GM23338 (cell line): ENCODE measurements at regions not wholly inside any gene's neighbourhood (a gene's known extent, or its start where the extent isn't known, plus 50 kb on each side); places are given as distances from the start of the nearest gene placed in this dataset.

ENCODE experiments used
- ATAC-seq: fragments of 200-7000 bp; cut with Tn5 transposase; 3 replicates; pipeline ENCODE4 v1.9.1; 2020
- DNase-seq: peaks from one replicate; pipeline ENCODE4 v3.0.0-alpha.2; 2015; ENCODE audit warnings: low spot score
- H2AFZ ChIP-seq: fragments of 200-600 bp; sonication (generic); 2 replicates; pipeline ENCODE4 v1.8.0; 2016; ENCODE audit warnings: antibody characterized with exemption, mild to moderate bottlenecking, moderate library complexity
- H3F3A ChIP-seq: fragments of 200-600 bp; sonication (generic); replicated peaks from 2 replicates; pipeline ENCODE4 v1.8.0; 2017; ENCODE audit warnings: antibody characterized with exemption, mixed run types, low read depth
- H3K27ac ChIP-seq: fragments of 200-600 bp; sonication (generic); 2 replicates; pipeline ENCODE4 v1.6.1; 2016; ENCODE audit warnings: low read depth
- H3K27me3 ChIP-seq: fragments of 200-600 bp; sonication (generic); 2 replicates; pipeline ENCODE4 v1.8.0; 2016; ENCODE audit warnings: mild to moderate bottlenecking, mixed run types, moderate library complexity; ENCODE audit not compliant: insufficient read depth
- H3K36me3 ChIP-seq: fragments of 200-600 bp; sonication (generic); 2 replicates; pipeline ENCODE4 v1.8.0; 2016; ENCODE audit warnings: mild to moderate bottlenecking; ENCODE audit not compliant: insufficient read depth
- H3K4me1 ChIP-seq: fragments of 200-600 bp; sonication (generic); 2 replicates; pipeline ENCODE4 v1.8.0; 2016; ENCODE audit warnings: mild to moderate bottlenecking, moderate library complexity; ENCODE audit not compliant: insufficient read depth
- H3K4me2 ChIP-seq: fragments of 200-600 bp; sonication (generic); 2 replicates; pipeline ENCODE4 v1.7.1; 2017; ENCODE audit warnings: mixed run types
- H3K4me3 ChIP-seq: fragments of 200-600 bp; sonication (generic); 2 replicates; pipeline ENCODE4 v1.6.1; 2016; ENCODE audit warnings: mixed run types
- H3K79me2 ChIP-seq: fragments of 200-600 bp; sonication (generic); replicated peaks from 2 replicates; pipeline ENCODE4 v1.8.0; 2017; ENCODE audit warnings: mild to moderate bottlenecking; ENCODE audit not compliant: insufficient read depth
- H3K9me2 ChIP-seq: fragments of 200-600 bp; sonication (generic); 2 replicates; pipeline ENCODE4 v1.8.0; 2017; ENCODE audit not compliant: insufficient read depth
- H4K20me1 ChIP-seq: fragments of 200-600 bp; sonication (generic); replicated peaks from 2 replicates; pipeline ENCODE4 v1.8.0; 2017; ENCODE audit warnings: mild to moderate bottlenecking; ENCODE audit not compliant: insufficient read depth
- H3K27ac Mint-ChIP-seq: 2 replicates; pipeline ENCODE4 v1.8.0; 2020; ENCODE audit warnings: inconsistent platforms, mild to moderate bottlenecking, moderate library complexity, mixed read lengths
- H3K27me3 Mint-ChIP-seq: 3 replicates; pipeline ENCODE4 v1.8.0; 2022; ENCODE audit warnings: low read depth, mild to moderate bottlenecking, moderate library complexity, mixed read lengths, inconsistent platforms; ENCODE audit not compliant: insufficient read depth, poor library complexity
- H3K36me3 Mint-ChIP-seq: 3 replicates; pipeline ENCODE4 v1.8.0; 2021; ENCODE audit warnings: low read depth, mild to moderate bottlenecking, inconsistent platforms, moderate library complexity, mixed read lengths
- H3K4me1 Mint-ChIP-seq: 3 replicates; pipeline ENCODE4 v1.8.0; 2020; ENCODE audit warnings: mild to moderate bottlenecking, inconsistent platforms, mixed read lengths
- H3K4me3 Mint-ChIP-seq: 3 replicates; pipeline ENCODE4 v1.8.0; 2021; ENCODE audit warnings: moderate library complexity, mild to moderate bottlenecking, inconsistent platforms, mixed read lengths
- H3K9me3 Mint-ChIP-seq: 3 replicates; pipeline ENCODE4 v1.8.0; 2020; ENCODE audit warnings: moderate library complexity, mild to moderate bottlenecking, inconsistent platforms, mixed read lengths
- CREB1 ChIP-seq: fragments of 250-450 bp; sonication (Bioruptor Pico); IDR thresholded peaks from 2 replicates; pipeline ENCODE4 v1.5.0; 2020; ENCODE audit warnings: low read depth, mild to moderate bottlenecking, moderate library complexity
- CTCF ChIP-seq, 2 experiments: fragments of 200-600 bp in 1 of 2; sonication (generic) in 1 of 2; conservative IDR thresholded peaks; 2 replicates each; pipeline versions ENCODE4 v1.5.1 to v1.6.1; 2016 to 2017; ENCODE audit warnings: antibody characterized with exemption in 2 of 2, low read depth in 2 of 2, mild to moderate bottlenecking in 2 of 2, moderate library complexity in 1 of 2
- EZH2 ChIP-seq: fragments of 200-600 bp; sonication (generic); IDR thresholded peaks from one replicate; pipeline ENCODE4 v1.8.0; 2017; ENCODE audit warnings: antibody characterized with exemption, mild to moderate bottlenecking, low read depth; ENCODE audit not compliant: unreplicated experiment
- JUNB ChIP-seq: IDR thresholded peaks from one replicate; pipeline ENCODE4 v1.6.1; 2016; ENCODE audit warnings: antibody characterized with exemption; ENCODE audit not compliant: unreplicated experiment
- NANOG ChIP-seq: IDR thresholded peaks from 2 replicates; pipeline ENCODE4 v1.6.1; 2016; ENCODE audit warnings: antibody characterized with exemption, borderline replicate concordance
- POLR2AphosphoS5 ChIP-seq: IDR thresholded peaks from 2 replicates; pipeline ENCODE4 v1.6.1; 2016; ENCODE audit warnings: antibody characterized with exemption, low read depth
- STAT1 ChIP-seq: IDR thresholded peaks from one replicate; pipeline ENCODE4 v1.6.1; 2016; ENCODE audit warnings: antibody characterized with exemption; ENCODE audit not compliant: unreplicated experiment
- ZNF114 ChIP-seq: fragments of 250-450 bp; sonication (Bioruptor Pico); IDR thresholded peaks from 2 replicates; pipeline ENCODE4 v1.5.0; 2020; ENCODE audit warnings: mild to moderate bottlenecking, moderate library complexity
- ZNF331 ChIP-seq: fragments of 250-450 bp; sonication (Bioruptor Pico); IDR thresholded peaks from 2 replicates; pipeline ENCODE4 v1.5.0; 2020; ENCODE audit warnings: low read depth, mild to moderate bottlenecking, moderate library complexity
- TF ChIP-seq, protein P1 (sequence below): fragments of 250-450 bp; sonication (Bioruptor Pico); IDR thresholded peaks from 2 replicates; pipeline ENCODE4 v1.5.0; 2020; ENCODE audit warnings: mild to moderate bottlenecking, moderate library complexity
- TF ChIP-seq, protein P2 (sequence below): IDR thresholded peaks from 2 replicates; pipeline ENCODE4 v1.6.1; 2016; ENCODE audit warnings: antibody characterized with exemption

DNA sequence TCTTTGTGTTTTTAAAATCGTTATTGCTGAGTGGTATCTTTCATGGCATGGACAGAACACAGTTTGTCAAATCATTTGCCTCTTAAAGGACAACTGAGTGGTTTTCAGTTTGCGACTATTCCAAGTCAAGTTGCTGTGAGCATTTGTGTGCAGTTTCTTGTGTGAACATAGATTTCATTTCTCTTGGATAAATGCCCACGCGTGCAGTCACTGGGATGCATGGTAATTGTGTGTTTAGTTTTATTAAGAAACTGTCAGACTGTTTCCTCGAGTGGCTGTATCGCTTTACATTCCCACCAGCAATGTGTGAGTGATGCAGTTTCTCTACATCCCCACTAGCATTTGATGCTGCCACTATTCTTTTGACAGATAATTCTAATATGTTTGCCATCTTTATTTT is 154.0 kb upstream of the ARL4C start (continued):
- TF ChIP-seq, protein P1, sequence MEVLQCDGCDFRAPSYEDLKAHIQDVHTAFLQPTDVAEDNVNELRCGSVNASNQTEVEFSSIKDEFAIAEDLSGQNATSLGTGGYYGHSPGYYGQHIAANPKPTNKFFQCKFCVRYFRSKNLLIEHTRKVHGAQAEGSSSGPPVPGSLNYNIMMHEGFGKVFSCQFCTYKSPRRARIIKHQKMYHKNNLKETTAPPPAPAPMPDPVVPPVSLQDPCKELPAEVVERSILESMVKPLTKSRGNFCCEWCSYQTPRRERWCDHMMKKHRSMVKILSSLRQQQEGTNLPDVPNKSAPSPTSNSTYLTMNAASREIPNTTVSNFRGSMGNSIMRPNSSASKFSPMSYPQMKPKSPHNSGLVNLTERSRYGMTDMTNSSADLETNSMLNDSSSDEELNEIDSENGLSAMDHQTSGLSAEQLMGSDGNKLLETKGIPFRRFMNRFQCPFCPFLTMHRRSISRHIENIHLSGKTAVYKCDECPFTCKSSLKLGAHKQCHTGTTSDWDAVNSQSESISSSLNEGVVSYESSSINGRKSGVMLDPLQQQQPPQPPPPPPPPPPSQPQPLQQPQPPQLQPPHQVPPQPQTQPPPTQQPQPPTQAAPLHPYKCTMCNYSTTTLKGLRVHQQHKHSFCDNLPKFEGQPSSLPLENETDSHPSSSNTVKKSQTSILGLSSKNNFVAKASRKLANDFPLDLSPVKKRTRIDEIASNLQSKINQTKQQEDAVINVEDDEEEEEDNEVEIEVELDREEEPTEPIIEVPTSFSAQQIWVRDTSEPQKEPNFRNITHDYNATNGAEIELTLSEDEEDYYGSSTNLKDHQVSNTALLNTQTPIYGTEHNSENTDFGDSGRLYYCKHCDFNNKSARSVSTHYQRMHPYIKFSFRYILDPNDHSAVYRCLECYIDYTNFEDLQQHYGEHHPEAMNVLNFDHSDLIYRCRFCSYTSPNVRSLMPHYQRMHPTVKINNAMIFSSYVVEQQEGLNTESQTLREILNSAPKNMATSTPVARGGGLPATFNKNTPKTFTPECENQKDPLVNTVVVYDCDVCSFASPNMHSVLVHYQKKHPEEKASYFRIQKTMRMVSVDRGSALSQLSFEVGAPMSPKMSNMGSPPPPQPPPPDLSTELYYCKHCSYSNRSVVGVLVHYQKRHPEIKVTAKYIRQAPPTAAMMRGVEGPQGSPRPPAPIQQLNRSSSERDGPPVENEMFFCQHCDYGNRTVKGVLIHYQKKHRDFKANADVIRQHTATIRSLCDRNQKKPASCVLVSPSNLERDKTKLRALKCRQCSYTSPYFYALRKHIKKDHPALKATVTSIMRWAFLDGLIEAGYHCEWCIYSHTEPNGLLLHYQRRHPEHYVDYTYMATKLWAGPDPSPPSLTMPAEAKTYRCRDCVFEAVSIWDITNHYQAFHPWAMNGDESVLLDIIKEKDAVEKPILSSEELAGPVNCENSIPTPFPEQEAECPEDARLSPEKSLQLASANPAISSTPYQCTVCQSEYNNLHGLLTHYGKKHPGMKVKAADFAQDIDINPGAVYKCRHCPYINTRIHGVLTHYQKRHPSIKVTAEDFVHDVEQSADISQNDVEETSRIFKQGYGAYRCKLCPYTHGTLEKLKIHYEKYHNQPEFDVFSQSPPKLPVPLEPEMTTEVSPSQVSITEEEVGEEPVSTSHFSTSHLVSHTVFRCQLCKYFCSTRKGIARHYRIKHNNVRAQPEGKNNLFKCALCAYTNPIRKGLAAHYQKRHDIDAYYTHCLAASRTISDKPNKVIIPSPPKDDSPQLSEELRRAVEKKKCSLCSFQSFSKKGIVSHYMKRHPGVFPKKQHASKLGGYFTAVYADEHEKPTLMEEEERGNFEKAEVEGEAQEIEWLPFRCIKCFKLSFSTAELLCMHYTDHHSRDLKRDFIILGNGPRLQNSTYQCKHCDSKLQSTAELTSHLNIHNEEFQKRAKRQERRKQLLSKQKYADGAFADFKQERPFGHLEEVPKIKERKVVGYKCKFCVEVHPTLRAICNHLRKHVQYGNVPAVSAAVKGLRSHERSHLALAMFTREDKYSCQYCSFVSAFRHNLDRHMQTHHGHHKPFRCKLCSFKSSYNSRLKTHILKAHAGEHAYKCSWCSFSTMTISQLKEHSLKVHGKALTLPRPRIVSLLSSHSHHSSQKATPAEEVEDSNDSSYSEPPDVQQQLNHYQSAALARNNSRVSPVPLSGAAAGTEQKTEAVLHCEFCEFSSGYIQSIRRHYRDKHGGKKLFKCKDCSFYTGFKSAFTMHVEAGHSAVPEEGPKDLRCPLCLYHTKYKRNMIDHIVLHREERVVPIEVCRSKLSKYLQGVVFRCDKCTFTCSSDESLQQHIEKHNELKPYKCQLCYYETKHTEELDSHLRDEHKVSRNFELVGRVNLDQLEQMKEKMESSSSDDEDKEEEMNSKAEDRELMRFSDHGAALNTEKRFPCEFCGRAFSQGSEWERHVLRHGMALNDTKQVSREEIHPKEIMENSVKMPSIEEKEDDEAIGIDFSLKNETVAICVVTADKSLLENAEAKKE (CRISPR knock-in tag), result no peak

DNA sequence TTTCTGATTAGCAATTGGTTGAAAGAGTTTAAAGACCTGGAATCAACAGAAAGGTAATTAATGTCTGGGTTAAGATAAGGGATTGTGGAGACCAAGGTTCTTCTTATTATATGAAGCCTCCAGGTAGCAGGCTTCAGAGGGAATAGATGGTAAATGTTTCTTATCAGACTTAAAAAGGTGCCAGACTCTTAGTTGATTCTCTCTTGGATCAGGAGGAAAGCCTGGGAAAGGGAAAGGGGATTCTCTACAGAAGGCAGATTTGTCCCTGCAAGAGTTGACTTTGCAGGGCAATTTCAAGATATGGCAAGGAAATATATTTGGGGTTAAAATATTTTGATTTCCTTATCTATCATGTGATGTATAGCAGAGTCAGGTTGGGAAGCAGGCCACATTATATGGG is 153.1 kb upstream of the ARL4C start:
- no peak overlapping the region for H3K4me3 ChIP-seq
- no peaks in the 10 kb centered on the region for H3K27me3 ChIP-seq
- Mint-ChIP-seq H3K36me3 (peaks cover 3% of the 10 kb centered on the region; the same call in 1 of the 3 replicates), H3K4me3 (no peak overlapping the region), H3K27me3 (peaks cover 2% of the 10 kb centered on the region), H3K9me3 (peaks cover 6% of the 10 kb centered on the region; the same call in 1 of the 3 replicates), H3K27ac (no peak overlapping the region), H3K4me1 (no peaks in the 10 kb centered on the region)
- no peak overlapping the region for H3K4me2 ChIP-seq
- no peaks in the 10 kb centered on the region for H3K79me2 ChIP-seq
- H3K9me2 ChIP-seq, result 0 out of 2 replicates have a peak, but pooled peaks cover 4% of the 10 kb centered on the region
- H4K20me1 ChIP-seq, result no peaks in the 10 kb centered on the region
- no peak for ATAC-seq
- H3K27ac ChIP-seq, result no peak overlapping the region
- H3K4me1 ChIP-seq, result no peaks in the 10 kb centered on the region
- no peak for DNase-seq
- H2AFZ ChIP-seq, result no peak overlapping the region
- no peak for TF ChIP-seq EZH2
- no peak for TF ChIP-seq CREB1 (CRISPR knock-in tag)
- no peak for TF ChIP-seq STAT1
- no peaks in the 10 kb centered on the region for H3F3A ChIP-seq
- no peaks in the 10 kb centered on the region for H3K36me3 ChIP-seq

- Histone ChIP-seq H3F3A (no peaks in the 10 kb centered on the region), H3K9me2 (peaks cover 10% of the 10 kb centered on the region; the same call in 1 of the 2 replicates), H3K4me2 (no peak overlapping the region), H3K4me3 (no peak overlapping the region), H3K4me1 (peaks cover 4% of the 10 kb centered on the region), H4K20me1 (no peaks in the 10 kb centered on the region), H3K27ac (no peak overlapping the region), H2AFZ (no peak overlapping the region), H3K79me2 (no peaks in the 10 kb centered on the region), H3K27me3 (no peaks in the 10 kb centered on the region), H3K36me3 (no peaks in the 10 kb centered on the region)
- DNase-seq, result peak; percentile 52
- no peak for ATAC-seq
- Mint-ChIP-seq H3K27me3 (no peaks in the 10 kb centered on the region), H3K27ac (no peak overlapping the region), H3K4me1 (peaks cover 12% of the 10 kb centered on the region), H3K9me3 (peaks cover 40% of the 10 kb centered on the region), H3K36me3 (peaks cover 27% of the 10 kb centered on the region), H3K4me3 (no peak overlapping the region)
- TF ChIP-seq EZH2, result no peak
- TF ChIP-seq CREB1 (CRISPR knock-in tag), result no peak
- no peak for TF ChIP-seq STAT1
- no peak for TF ChIP-seq ZNF331 (CRISPR knock-in tag)
- TF ChIP-seq JUNB, result no peak
- TF ChIP-seq ZNF114 (CRISPR knock-in tag), result no peak
- TF ChIP-seq, protein P2, sequence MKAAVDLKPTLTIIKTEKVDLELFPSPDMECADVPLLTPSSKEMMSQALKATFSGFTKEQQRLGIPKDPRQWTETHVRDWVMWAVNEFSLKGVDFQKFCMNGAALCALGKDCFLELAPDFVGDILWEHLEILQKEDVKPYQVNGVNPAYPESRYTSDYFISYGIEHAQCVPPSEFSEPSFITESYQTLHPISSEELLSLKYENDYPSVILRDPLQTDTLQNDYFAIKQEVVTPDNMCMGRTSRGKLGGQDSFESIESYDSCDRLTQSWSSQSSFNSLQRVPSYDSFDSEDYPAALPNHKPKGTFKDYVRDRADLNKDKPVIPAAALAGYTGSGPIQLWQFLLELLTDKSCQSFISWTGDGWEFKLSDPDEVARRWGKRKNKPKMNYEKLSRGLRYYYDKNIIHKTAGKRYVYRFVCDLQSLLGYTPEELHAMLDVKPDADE, result no peak
- TF ChIP-seq NANOG, result no peak
- TF ChIP-seq POLR2AphosphoS5, result no peak
- no peak for TF ChIP-seq CTCF (conservative IDR thresholded peaks at IDR 0.05; ENCODE audit: low read depth in 2 of 2)
Observed at GRCh38 chr2:234643407-234643806, 146.5 kb upstream of the ARL4C start.
